Ascending aorta (tissue), 2 donors: ENCODE measurements at regions not wholly inside any gene's neighbourhood (a gene's known extent, or its start where the extent isn't known, plus 50 kb on each side); places are given as distances from the start of the nearest gene placed in this dataset.

Experiments used
- DNase-seq, 2 donors: peaks; one replicate each; pipeline ENCODE4 v3.0.0-alpha.2; 2019; ENCODE audit warnings: low spot score in 2 of 2
- H3K27ac ChIP-seq, 2 donors: fragments of 200-600 bp; sonication (generic); one replicate each; pipeline ENCODE4 v1.5.1; 2016 to 2017; ENCODE audit warnings: mild to moderate bottlenecking in 1 of 2
- H3K27me3 ChIP-seq: fragments of 200-600 bp; sonication (generic); one replicate; pipeline ENCODE4 v1.5.1; 2017
- H3K36me3 ChIP-seq, 2 donors: fragments of 200-600 bp; sonication (generic); one replicate each; pipeline ENCODE4 v1.5.1; 2016
- H3K4me1 ChIP-seq, 2 donors: fragments of 200-600 bp; sonication (generic); one replicate each; pipeline ENCODE4 v1.5.1; 2016 to 2017; ENCODE audit warnings: mild to moderate bottlenecking in 1 of 2
- H3K4me3 ChIP-seq, 2 donors: fragments of 200-600 bp; sonication (generic); one replicate each; pipeline ENCODE4 v1.5.1; 2016 to 2017; ENCODE audit warnings: mild to moderate bottlenecking in 1 of 2
- H3K9me3 ChIP-seq, 2 donors: fragments of 200-600 bp; sonication (generic); one replicate each; pipeline ENCODE4 v1.5.1; 2016
- intact Hi-C: fragments of 100-400 bp; cut with DNase I; formaldehyde crosslinking; loops from one replicate; pipeline ENCODE4 v1.15.1; 2023
- TF ChIP-seq, protein P1 (sequence below), 3 experiments: fragments of 200-600 bp in 2 of 3; fragments of 450-650 bp in 1 of 3; sonication (generic) in 2 of 3; IDR thresholded peaks; one replicate each; pipeline ENCODE4 v1.5.1; 2016 to 2019; ENCODE audit warnings: antibody characterized with exemption in 3 of 3, mild to moderate bottlenecking in 1 of 3, moderate library complexity in 1 of 3

- no peak for DNase-seq
- H3K27ac ChIP-seq = no peak overlapping the region
- no peaks in the 10 kb centered on the region for H3K4me1 ChIP-seq
- H3K36me3 ChIP-seq = no peaks in the 10 kb centered on the region
- intact Hi-C loops = no loop called here
- H3K9me3 ChIP-seq = no peaks in the 10 kb centered on the region
- no peaks in the 10 kb centered on the region for H3K27me3 ChIP-seq
- no peak overlapping the region for H3K4me3 ChIP-seq
- TF ChIP-seq, protein P1, sequence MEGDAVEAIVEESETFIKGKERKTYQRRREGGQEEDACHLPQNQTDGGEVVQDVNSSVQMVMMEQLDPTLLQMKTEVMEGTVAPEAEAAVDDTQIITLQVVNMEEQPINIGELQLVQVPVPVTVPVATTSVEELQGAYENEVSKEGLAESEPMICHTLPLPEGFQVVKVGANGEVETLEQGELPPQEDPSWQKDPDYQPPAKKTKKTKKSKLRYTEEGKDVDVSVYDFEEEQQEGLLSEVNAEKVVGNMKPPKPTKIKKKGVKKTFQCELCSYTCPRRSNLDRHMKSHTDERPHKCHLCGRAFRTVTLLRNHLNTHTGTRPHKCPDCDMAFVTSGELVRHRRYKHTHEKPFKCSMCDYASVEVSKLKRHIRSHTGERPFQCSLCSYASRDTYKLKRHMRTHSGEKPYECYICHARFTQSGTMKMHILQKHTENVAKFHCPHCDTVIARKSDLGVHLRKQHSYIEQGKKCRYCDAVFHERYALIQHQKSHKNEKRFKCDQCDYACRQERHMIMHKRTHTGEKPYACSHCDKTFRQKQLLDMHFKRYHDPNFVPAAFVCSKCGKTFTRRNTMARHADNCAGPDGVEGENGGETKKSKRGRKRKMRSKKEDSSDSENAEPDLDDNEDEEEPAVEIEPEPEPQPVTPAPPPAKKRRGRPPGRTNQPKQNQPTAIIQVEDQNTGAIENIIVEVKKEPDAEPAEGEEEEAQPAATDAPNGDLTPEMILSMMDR (IDR thresholded peaks at IDR 0.05) = no peak
These were observed 114.7 kb downstream of the RPS24 start for GRCh38 chr10:78148216-78148960.

DNA sequence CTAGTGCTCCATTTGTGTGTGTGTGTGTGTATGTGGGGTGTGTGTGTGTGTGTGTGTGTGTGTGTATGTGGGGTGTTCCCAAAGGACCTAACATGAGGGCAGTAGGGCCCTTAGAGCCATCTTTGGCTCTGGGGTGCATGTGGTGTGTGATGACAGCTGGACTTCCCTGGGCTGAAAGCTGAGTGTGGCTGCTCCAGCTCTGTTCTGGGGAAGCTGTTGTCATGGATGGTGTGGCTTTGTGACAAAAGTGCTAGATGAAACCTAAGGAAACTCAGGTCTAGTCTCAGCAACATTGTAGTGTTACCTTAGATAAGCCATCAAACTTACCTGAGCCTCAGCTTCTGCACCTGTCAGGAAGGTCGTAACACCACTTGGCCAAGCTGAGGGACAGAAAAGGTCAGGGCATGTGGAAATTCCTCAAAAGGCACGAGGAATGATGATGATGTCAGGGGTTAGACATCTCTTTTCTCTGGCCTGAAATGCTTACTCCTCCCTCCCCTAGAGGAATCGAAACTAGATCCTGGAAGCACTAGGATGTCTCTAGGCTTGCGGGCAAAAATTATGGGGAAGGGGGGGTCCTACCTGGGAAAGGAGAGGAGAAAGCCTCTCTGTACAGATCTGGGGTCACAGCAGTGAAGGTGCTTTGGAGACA, 115.4 kb downstream of the RPS24 start:
- intact Hi-C loops = no loop called here
- H3K9me3 ChIP-seq = no peaks in the 10 kb centered on the region
- H3K36me3 ChIP-seq = no peaks in the 10 kb centered on the region
- H3K4me3 ChIP-seq = no peak overlapping the region
- H3K27me3 ChIP-seq = no peaks in the 10 kb centered on the region
- no peaks in the 10 kb centered on the region for H3K4me1 ChIP-seq
- H3K27ac ChIP-seq = no peak overlapping the region
- TF ChIP-seq, protein P1 (IDR thresholded peaks at IDR 0.05) = no peak
- DNase-seq = no peak

DNA sequence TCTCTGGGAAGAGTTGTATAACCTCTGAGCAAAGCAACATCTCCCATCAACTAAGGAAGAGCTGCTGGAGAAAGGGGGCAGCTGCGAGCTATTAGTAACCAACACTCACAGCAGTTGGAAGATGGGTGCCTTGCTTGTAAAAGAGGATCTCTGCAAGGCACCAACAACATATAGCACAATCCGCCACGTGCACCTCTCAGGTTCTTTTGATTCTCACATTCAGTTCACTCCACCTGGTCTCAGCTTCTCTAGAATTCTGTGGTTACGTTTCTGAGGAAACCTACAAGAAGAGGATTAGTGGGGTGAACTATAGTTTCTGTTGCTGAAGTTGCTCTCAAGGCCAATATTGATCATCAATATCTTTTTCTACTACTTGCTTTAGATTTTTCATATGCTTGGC, 117.1 kb downstream of the RPS24 start:
- no peak for DNase-seq
- H3K36me3 ChIP-seq = no peaks in the 10 kb centered on the region
- intact Hi-C loops = no loop called here
- H3K9me3 ChIP-seq = no peaks in the 10 kb centered on the region
- no peak overlapping the region for H3K4me3 ChIP-seq
- no peak overlapping the region for H3K27ac ChIP-seq
- H3K4me1 ChIP-seq = no peaks in the 10 kb centered on the region
- TF ChIP-seq, protein P1 (IDR thresholded peaks at IDR 0.05) = no peak
- H3K27me3 ChIP-seq = no peaks in the 10 kb centered on the region

DNA sequence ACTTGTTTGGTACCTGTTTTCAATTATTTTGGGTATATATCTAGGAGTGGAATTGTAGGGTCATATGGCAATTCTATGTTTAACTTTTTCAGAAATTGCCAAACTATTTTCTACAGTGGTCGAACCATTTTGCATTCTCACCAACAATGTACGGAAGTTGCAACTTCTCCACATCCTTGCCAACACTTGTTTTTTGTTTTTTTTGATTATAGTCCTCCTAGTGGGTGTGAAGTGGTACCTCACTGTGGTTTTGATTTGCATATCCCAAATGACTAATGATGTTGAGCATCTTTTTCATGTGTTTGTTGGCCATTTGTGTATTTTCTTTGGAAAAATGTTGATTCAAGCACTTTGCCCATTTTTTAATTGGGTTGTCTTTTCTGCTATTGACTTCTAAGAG, 122.1 kb downstream of the RPS24 start:
- Histone ChIP-seq H3K27ac (no peak overlapping the region), H3K27me3 (no peaks in the 10 kb centered on the region), H3K36me3 (no peaks in the 10 kb centered on the region), H3K9me3 (no peaks in the 10 kb centered on the region), H3K4me3 (no peak overlapping the region), H3K4me1 (no peaks in the 10 kb centered on the region)
- intact Hi-C loops = no loop called here
- DNase-seq = no peak
- TF ChIP-seq, protein P1 (IDR thresholded peaks at IDR 0.05) = no peak

DNA sequence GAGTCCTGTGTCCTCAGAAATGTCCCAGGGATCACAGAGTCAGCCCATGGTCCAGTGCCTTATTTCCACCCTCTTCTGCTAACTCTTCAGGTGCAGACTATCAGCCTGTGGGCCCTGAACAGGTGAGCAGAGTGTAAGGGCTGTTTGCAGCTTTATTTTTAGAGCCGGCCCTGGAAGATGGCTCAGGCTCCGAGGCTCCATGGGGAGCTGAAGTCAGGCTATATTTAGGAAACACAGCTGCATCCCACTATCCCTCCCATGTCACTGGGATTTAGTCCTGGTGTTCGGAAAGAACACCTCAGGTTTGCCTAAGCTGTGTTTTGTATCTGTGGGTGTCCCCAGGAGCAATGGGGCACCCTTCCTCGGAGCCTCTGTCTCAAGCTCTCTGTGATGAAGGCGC, 126.9 kb downstream of the RPS24 start:
- Histone ChIP-seq H3K4me3 (no peak overlapping the region), H3K4me1 (no peaks in the 10 kb centered on the region), H3K36me3 (no peaks in the 10 kb centered on the region), H3K27me3 (no peaks in the 10 kb centered on the region), H3K9me3 (peaks cover 0 to 5% of the 10 kb centered on the region in 2 donors), H3K27ac (no peak overlapping the region)
- intact Hi-C loops = no loop called here
- TF ChIP-seq, protein P1 (IDR thresholded peaks at IDR 0.05) = no peak
- no peak for DNase-seq
